Erythroblast (primary cell): ENCODE measurements at regions not wholly inside any gene's neighbourhood (a gene's known extent, or its start where the extent isn't known, plus 50 kb on each side); places are given as distances from the start of the nearest gene placed in this dataset.

Experiments
- GATA1 ChIP-seq: IDR thresholded peaks from 2 replicates; pipeline ENCODE4 v1.6.1; 2011; ENCODE audit warnings: low read depth, mild to moderate bottlenecking, control low read depth, low read length, moderate library complexity
- POLR2A ChIP-seq: IDR thresholded peaks from 2 replicates; pipeline ENCODE4 v1.6.1; 2011; ENCODE audit warnings: mild to moderate bottlenecking, low read length

- TF ChIP-seq POLR2A (no peak), GATA1 (no peak)
Measured at GRCh38 chr16:51509336-51509735, 358.3 kb upstream of the SALL1 start.
